ENCODE measurements at regions not wholly inside any gene's neighbourhood (a gene's known extent, or its start where the extent isn't known, plus 50 kb on each side); places are given as distances from the start of the nearest gene placed in this dataset.

DNA sequence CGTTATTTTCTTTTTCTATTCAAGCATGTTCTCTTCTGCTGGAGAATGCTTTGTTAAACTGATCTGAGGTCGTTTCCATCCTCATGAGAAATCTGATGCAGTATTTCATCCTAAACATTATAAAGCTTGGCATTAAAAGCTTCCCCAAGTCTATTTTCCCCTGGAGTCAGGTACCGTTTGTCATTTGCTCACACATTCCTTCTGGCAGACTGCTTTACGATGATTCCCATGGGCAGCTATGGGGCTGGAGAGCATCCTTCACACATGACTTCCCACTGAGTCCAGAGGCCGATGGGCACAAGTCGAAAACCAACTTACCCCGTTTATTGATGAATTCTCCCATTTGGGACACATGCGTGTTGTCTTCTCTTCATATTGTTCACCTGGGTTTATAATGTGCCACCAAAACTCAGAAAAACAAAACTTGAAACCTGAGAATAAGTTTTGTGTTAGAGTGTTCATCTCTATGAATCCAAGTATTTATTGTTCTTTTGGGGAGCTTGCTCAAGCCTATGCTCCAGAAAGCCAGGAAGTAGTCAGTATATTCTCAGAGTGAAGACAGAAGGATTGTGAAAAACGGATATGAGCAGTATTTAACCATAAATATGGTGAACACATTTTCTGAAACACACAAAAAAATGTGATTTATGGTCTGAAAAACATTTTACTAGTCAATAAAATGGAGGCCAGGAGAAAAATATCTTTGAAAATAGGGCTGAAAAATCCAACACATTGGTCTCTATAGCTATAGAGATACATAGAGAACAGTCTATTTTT is 298.8 kb upstream of the NOCT start:
- no peak for ATAC-seq (ENCODE audit: low read depth)
- no peak for TF ChIP-seq CTCF (IDR thresholded peaks at IDR 0.05; ENCODE audit: poor library complexity, severe bottlenecking)

GRCh38 chr4:138710297-138710696 is 305.3 kb upstream of the NOCT start:
- ATAC-seq (ENCODE audit: low read depth) (no peak), DNase-seq (ENCODE audit: low spot score) (no peak)
- Histone ChIP-seq H3K4me1 (ENCODE audit: insufficient read depth, poor library complexity, severe bottlenecking) (no peaks in the 10 kb centered on the region), H3K9me3 (ENCODE audit: severe bottlenecking) (no peaks in the 10 kb centered on the region), H3K27ac (ENCODE audit: poor library complexity, severe bottlenecking) (no peak overlapping the region), H3K36me3 (ENCODE audit: low read depth) (no peaks in the 10 kb centered on the region), H3K4me3 (ENCODE audit: severe bottlenecking) (no peak overlapping the region), H3K27me3 (ENCODE audit: insufficient read depth, poor library complexity, severe bottlenecking) (no peaks in the 10 kb centered on the region)
- TF ChIP-seq CTCF (IDR thresholded peaks at IDR 0.05; ENCODE audit: poor library complexity, severe bottlenecking) = no peak

More for the DNA sequence above, 298.8 kb upstream of the NOCT start:
- Histone ChIP-seq H3K4me1 (ENCODE audit: insufficient read depth, poor library complexity, severe bottlenecking) (no peaks in the 10 kb centered on the region), H3K27me3 (ENCODE audit: insufficient read depth, poor library complexity, severe bottlenecking) (no peaks in the 10 kb centered on the region), H3K9me3 (ENCODE audit: severe bottlenecking) (no peaks in the 10 kb centered on the region), H3K4me3 (ENCODE audit: severe bottlenecking) (no peak overlapping the region), H3K27ac (ENCODE audit: poor library complexity, severe bottlenecking) (no peak overlapping the region), H3K36me3 (ENCODE audit: low read depth) (no peaks in the 10 kb centered on the region)
- no peak for DNase-seq (ENCODE audit: low spot score)

DNA sequence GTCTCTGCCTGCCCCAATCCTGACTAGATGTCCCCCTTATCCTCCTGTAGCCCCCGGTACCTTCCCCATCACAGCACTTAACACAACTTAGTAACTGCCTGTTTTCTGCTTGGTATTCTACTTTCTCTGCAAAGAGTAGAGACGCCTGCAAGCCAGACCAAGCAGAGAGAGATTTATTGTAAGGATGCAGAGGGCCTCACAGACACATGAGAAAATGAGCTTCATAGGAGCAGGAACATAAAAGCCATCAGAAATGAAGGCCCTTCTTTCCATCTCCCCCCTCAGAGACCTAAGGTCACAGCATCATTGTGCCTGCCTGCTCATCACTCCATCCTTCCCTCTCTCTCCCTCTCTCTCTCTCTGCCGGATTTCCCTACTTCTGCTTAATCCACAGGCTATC is 305.7 kb upstream of the NOCT start:
- no peaks in the 10 kb centered on the region for H3K36me3 ChIP-seq (ENCODE audit: low read depth)

GRCh38 chr4:138707746-138708677 is 307.6 kb upstream of the NOCT start:
- Histone ChIP-seq H3K4me1 (ENCODE audit: insufficient read depth, poor library complexity, severe bottlenecking) (no peaks in the 10 kb centered on the region), H3K27ac (ENCODE audit: poor library complexity, severe bottlenecking) (no peak overlapping the region), H3K9me3 (ENCODE audit: severe bottlenecking) (no peaks in the 10 kb centered on the region), H3K4me3 (ENCODE audit: severe bottlenecking) (no peak overlapping the region), H3K36me3 (ENCODE audit: low read depth) (no peaks in the 10 kb centered on the region), H3K27me3 (ENCODE audit: insufficient read depth, poor library complexity, severe bottlenecking) (no peaks in the 10 kb centered on the region)
- ATAC-seq (ENCODE audit: low read depth) (no peak), DNase-seq (ENCODE audit: low spot score) (no peak)
- TF ChIP-seq CTCF (IDR thresholded peaks at IDR 0.05; ENCODE audit: poor library complexity, severe bottlenecking) = no peak

More for the DNA sequence above, 305.7 kb upstream of the NOCT start:
- Histone ChIP-seq H3K4me1 (ENCODE audit: insufficient read depth, poor library complexity, severe bottlenecking) (no peaks in the 10 kb centered on the region), H3K27me3 (ENCODE audit: insufficient read depth, poor library complexity, severe bottlenecking) (no peaks in the 10 kb centered on the region), H3K9me3 (ENCODE audit: severe bottlenecking) (no peaks in the 10 kb centered on the region), H3K4me3 (ENCODE audit: severe bottlenecking) (no peak overlapping the region), H3K27ac (ENCODE audit: poor library complexity, severe bottlenecking) (no peak overlapping the region)
- DNase-seq (ENCODE audit: low spot score) (no peak), ATAC-seq (ENCODE audit: low read depth) (no peak)
- no peak for TF ChIP-seq CTCF (IDR thresholded peaks at IDR 0.05; ENCODE audit: poor library complexity, severe bottlenecking)
